H9 (cell line): ENCODE measurements at regions not wholly inside any gene's neighbourhood (a gene's known extent, or its start where the extent isn't known, plus 50 kb on each side); places are given as distances from the start of the nearest gene placed in this dataset.

Experiments used
- DNase-seq: peaks from one replicate; pipeline ENCODE4 v3.0.0-alpha.2; 2017
- H2AFZ ChIP-seq: one replicate; pipeline ENCODE4 v1.6.1; 2013; ENCODE audit warnings: mild to moderate bottlenecking, low read length, control low read depth, moderate library complexity
- H2AK5ac ChIP-seq: 2 replicates; pipeline ENCODE4 v1.6.1; 2013; ENCODE audit warnings: low read length, control low read depth, mixed read lengths; ENCODE audit not compliant: insufficient read length
- H2BK120ac ChIP-seq: one replicate; pipeline ENCODE4 v1.6.1; 2013; ENCODE audit warnings: low read depth, mild to moderate bottlenecking, low read length, control low read depth, inconsistent platforms; ENCODE audit not compliant: poor library complexity, severe bottlenecking
- H2BK12ac ChIP-seq: 2 replicates; pipeline ENCODE4 v1.6.1; 2013; ENCODE audit warnings: low read length, control low read depth, mixed read lengths, low read depth; ENCODE audit not compliant: insufficient read length
- H2BK15ac ChIP-seq: 2 replicates; pipeline ENCODE4 v1.6.1; 2013; ENCODE audit warnings: low read depth, low read length, control low read depth
- H2BK20ac ChIP-seq: one replicate; pipeline ENCODE4 v1.6.1; 2013; ENCODE audit warnings: low read depth, mild to moderate bottlenecking, low read length, control low read depth, inconsistent platforms; ENCODE audit not compliant: poor library complexity, severe bottlenecking
- H2BK5ac ChIP-seq: 2 replicates; pipeline ENCODE4 v1.6.1; 2013; ENCODE audit warnings: low read length, control low read depth, mixed read lengths; ENCODE audit not compliant: insufficient read length
- H3K14ac ChIP-seq: 2 replicates; pipeline ENCODE4 v1.6.1; 2013; ENCODE audit warnings: low read length, control low read depth; ENCODE audit not compliant: insufficient read depth
- H3K18ac ChIP-seq: 2 replicates; pipeline ENCODE4 v1.6.1; 2013; ENCODE audit warnings: low read depth, mild to moderate bottlenecking, mixed read lengths, low read length, control low read depth; ENCODE audit not compliant: insufficient read length
- H3K23ac ChIP-seq: 2 replicates; pipeline ENCODE4 v1.6.1; 2013; ENCODE audit warnings: low read length, control low read depth, mixed read lengths, low read depth; ENCODE audit not compliant: insufficient read length
- H3K23me2 ChIP-seq: 2 replicates; pipeline ENCODE4 v1.6.1; 2013; ENCODE audit warnings: low read depth, mild to moderate bottlenecking, mixed read lengths, low read length, control low read depth; ENCODE audit not compliant: insufficient read length, poor library complexity, severe bottlenecking
- H3K27ac ChIP-seq: 2 replicates; pipeline ENCODE4 v1.5.1; 2013; ENCODE audit warnings: low read length, control low read depth, mixed read lengths, low read depth; ENCODE audit not compliant: insufficient read length
- H3K27me3 ChIP-seq: 2 replicates; pipeline ENCODE4 v1.6.1; 2013; ENCODE audit warnings: low read length, control low read depth, inconsistent platforms; ENCODE audit not compliant: insufficient read depth
- H3K4ac ChIP-seq: 2 replicates; pipeline ENCODE4 v1.6.1; 2013; ENCODE audit warnings: low read depth, mild to moderate bottlenecking, control low read depth, inconsistent platforms, low read length, moderate library complexity
- H3K4me1 ChIP-seq: 2 replicates; pipeline ENCODE4 v1.6.1; 2013; ENCODE audit warnings: low read length, control low read depth, inconsistent platforms; ENCODE audit not compliant: insufficient read depth
- H3K4me2 ChIP-seq: 2 replicates; pipeline ENCODE4 v1.6.1; 2013; ENCODE audit warnings: low read length, control low read depth, mixed read lengths; ENCODE audit not compliant: insufficient read length, insufficient read depth
- H3K56ac ChIP-seq: 2 replicates; pipeline ENCODE4 v1.6.1; 2013; ENCODE audit warnings: low read depth, mild to moderate bottlenecking, mixed read lengths, low read length, control low read depth; ENCODE audit not compliant: insufficient read length
- H3K79me1 ChIP-seq: 2 replicates; pipeline ENCODE4 v1.6.1; 2013; ENCODE audit warnings: low read depth, mild to moderate bottlenecking, moderate library complexity, low read length, control low read depth, inconsistent platforms; ENCODE audit not compliant: insufficient read depth, poor library complexity, severe bottlenecking
- H3K79me2 ChIP-seq: 2 replicates; pipeline ENCODE4 v1.6.1; 2013; ENCODE audit warnings: low read length, control low read depth, inconsistent platforms; ENCODE audit not compliant: insufficient read depth
- H3K9ac ChIP-seq: 2 replicates; pipeline ENCODE4 v1.6.1; 2013; ENCODE audit warnings: low read length, control low read depth, mixed read lengths; ENCODE audit not compliant: insufficient read length; ENCODE audit errors: extremely low read depth
- H3K9me3 ChIP-seq: one replicate; pipeline ENCODE4 v1.6.1; 2013; ENCODE audit warnings: low read depth, low read length, inconsistent platforms; ENCODE audit not compliant: control insufficient read depth
- H3T11ph ChIP-seq: one replicate; pipeline ENCODE4 v1.6.1; 2013; ENCODE audit warnings: mild to moderate bottlenecking, low read length, control low read depth, inconsistent platforms
- H4K20me1 ChIP-seq: one replicate; pipeline ENCODE4 v1.6.1; 2013; ENCODE audit not compliant: control insufficient read depth, insufficient read length, insufficient read depth
- H4K5ac ChIP-seq: 2 replicates; pipeline ENCODE4 v1.6.1; 2013; ENCODE audit warnings: low read depth, mild to moderate bottlenecking, mixed read lengths, low read length, control low read depth; ENCODE audit not compliant: insufficient read length
- H4K8ac ChIP-seq: replicated peaks from 2 replicates; pipeline ENCODE4 v1.6.1; 2013; ENCODE audit warnings: low read length, control low read depth, mixed read lengths, low read depth; ENCODE audit not compliant: insufficient read length
- H4K91ac ChIP-seq: 2 replicates; pipeline ENCODE4 v1.6.1; 2013; ENCODE audit warnings: low read depth, mild to moderate bottlenecking, moderate library complexity, mixed read lengths, low read length, control low read depth; ENCODE audit not compliant: insufficient read length
- H3K27ac Mint-ChIP-seq, 3 experiments: 2 replicates in 2 of 3; 3 replicates in 1 of 3; pipeline ENCODE4 v1.8.0; 2020 to 2021; ENCODE audit warnings: mixed read lengths in 3 of 3, mild to moderate bottlenecking in 1 of 3, moderate library complexity in 1 of 3
- H3K27me3 Mint-ChIP-seq: 2 replicates; pipeline ENCODE4 v1.8.0; 2021; ENCODE audit warnings: low read depth, mild to moderate bottlenecking, moderate library complexity, mixed read lengths
- H3K36me3 Mint-ChIP-seq, 3 experiments: 2 replicates in 2 of 3; 3 replicates in 1 of 3; pipeline ENCODE4 v1.8.0; 2020 to 2021; ENCODE audit warnings: low read depth in 3 of 3, mixed read lengths in 3 of 3; ENCODE audit not compliant: insufficient read depth in 1 of 3
- H3K4me1 Mint-ChIP-seq, 2 experiments: 2 replicates each; pipeline ENCODE4 v1.8.0; 2020; ENCODE audit warnings: mixed read lengths in 2 of 2
- H3K4me3 Mint-ChIP-seq, 2 experiments: 2 replicates in 1 of 2; 3 replicates in 1 of 2; pipeline ENCODE4 v1.8.0; 2020 to 2021; ENCODE audit warnings: mild to moderate bottlenecking in 2 of 2, mixed read lengths in 2 of 2, moderate library complexity in 1 of 2
- H3K9me3 Mint-ChIP-seq, 2 experiments: 2 replicates in 1 of 2; 3 replicates in 1 of 2; pipeline ENCODE4 v1.8.0; 2020; ENCODE audit warnings: mild to moderate bottlenecking in 2 of 2, mixed read lengths in 2 of 2, moderate library complexity in 1 of 2
- WGBS: extraction: QIAGEN DNeasy Blood & Tissue Kit; methylation state at CpG from one replicate; pipeline ENCODE4 v1.1.7; 2013; ENCODE audit warnings: missing lambda C conversion rate, low lambda C conversion rate, mixed read lengths; ENCODE audit not compliant: insufficient read length; ENCODE audit errors: extremely low coverage; 5-methylcytosine and 5-hydroxymethylcytosine counted together
- TF ChIP-seq, protein P1 (sequence below): fragments of 200-600 bp; sonication (generic); conservative IDR thresholded peaks from 3 replicates; pipeline ENCODE4 v1.8.0; 2021; ENCODE audit warnings: antibody characterized with exemption, mild to moderate bottlenecking

DNA sequence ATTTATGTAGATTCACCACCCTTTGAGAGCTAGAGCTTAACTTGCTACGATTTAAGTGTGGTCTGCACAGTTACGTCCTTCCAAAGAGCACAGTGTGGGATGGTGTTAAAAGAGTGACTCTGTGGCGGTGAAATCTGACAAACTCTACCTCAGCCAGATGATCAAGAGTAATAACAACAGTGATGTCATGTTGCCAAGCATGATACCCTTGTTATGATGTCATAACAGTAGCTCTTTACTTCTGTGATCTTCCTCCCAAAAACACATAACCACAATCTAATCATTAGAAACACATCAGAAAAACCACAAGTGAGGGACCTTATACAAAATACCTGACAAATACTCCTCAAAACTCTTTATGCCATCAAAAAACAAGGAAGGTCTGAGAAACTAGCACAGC is 649.3 kb downstream of the POM121L12 start:
- no peak overlapping the region for H3K4me3 Mint-ChIP-seq
- H4K20me1 ChIP-seq: no peaks in the 10 kb centered on the region
- H3K4ac ChIP-seq: no peak overlapping the region
- no peaks in the 10 kb centered on the region for H3K27me3 ChIP-seq
- no peaks in the 10 kb centered on the region for H3K9me3 ChIP-seq
- no peaks in the 10 kb centered on the region for H3K27me3 Mint-ChIP-seq
- no peak overlapping the region for H3K9ac ChIP-seq
- H3K4me2 ChIP-seq: no peak overlapping the region
- H4K91ac ChIP-seq: no peak overlapping the region
- H3K27ac ChIP-seq: no peak overlapping the region
- no peak overlapping the region for H2AFZ ChIP-seq
- H2BK5ac ChIP-seq: no peak overlapping the region
- TF ChIP-seq, protein P1, sequence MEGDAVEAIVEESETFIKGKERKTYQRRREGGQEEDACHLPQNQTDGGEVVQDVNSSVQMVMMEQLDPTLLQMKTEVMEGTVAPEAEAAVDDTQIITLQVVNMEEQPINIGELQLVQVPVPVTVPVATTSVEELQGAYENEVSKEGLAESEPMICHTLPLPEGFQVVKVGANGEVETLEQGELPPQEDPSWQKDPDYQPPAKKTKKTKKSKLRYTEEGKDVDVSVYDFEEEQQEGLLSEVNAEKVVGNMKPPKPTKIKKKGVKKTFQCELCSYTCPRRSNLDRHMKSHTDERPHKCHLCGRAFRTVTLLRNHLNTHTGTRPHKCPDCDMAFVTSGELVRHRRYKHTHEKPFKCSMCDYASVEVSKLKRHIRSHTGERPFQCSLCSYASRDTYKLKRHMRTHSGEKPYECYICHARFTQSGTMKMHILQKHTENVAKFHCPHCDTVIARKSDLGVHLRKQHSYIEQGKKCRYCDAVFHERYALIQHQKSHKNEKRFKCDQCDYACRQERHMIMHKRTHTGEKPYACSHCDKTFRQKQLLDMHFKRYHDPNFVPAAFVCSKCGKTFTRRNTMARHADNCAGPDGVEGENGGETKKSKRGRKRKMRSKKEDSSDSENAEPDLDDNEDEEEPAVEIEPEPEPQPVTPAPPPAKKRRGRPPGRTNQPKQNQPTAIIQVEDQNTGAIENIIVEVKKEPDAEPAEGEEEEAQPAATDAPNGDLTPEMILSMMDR: no peak
- no peak overlapping the region for H2AK5ac ChIP-seq
- WGBS: no CpG with 5 or more reads among the region's 3 CpGs
- H3K27ac Mint-ChIP-seq: no peak overlapping the region
- H3K4me1 Mint-ChIP-seq: peaks cover 10 to 12% of the 10 kb centered on the region in 2 experiments
- no peaks in the 10 kb centered on the region for H3K4me1 ChIP-seq
- H3K79me2 ChIP-seq: no peaks in the 10 kb centered on the region
- H3K14ac ChIP-seq: no peak overlapping the region
- H3K23me2 ChIP-seq: no peaks in the 10 kb centered on the region
- H3K36me3 Mint-ChIP-seq: no peaks in the 10 kb centered on the region
- H2BK15ac ChIP-seq: no peak overlapping the region
- no peaks in the 10 kb centered on the region; a peak in 2 of 5 replicates for H3K9me3 Mint-ChIP-seq
- H4K5ac ChIP-seq: no peak overlapping the region
- H3K23ac ChIP-seq: no peak overlapping the region
- H2BK12ac ChIP-seq: no peak overlapping the region
- DNase-seq: no peak
- H2BK120ac ChIP-seq: no peak overlapping the region
- no peak overlapping the region for H2BK20ac ChIP-seq
- no peaks in the 10 kb centered on the region for H3K79me1 ChIP-seq
- no peak overlapping the region for H3T11ph ChIP-seq
- no peak overlapping the region for H4K8ac ChIP-seq
- no peak overlapping the region for H3K56ac ChIP-seq
- H3K18ac ChIP-seq: no peak overlapping the region
